ENCODE measurements at regions not wholly inside any gene's neighbourhood (a gene's known extent, or its start where the extent isn't known, plus 50 kb on each side); places are given as distances from the start of the nearest gene placed in this dataset.

GRCh38 chr6:85278466-85279035 lies 171.3 kb upstream of the NT5E start:
- TF ChIP-seq CTCF (IDR thresholded peaks at IDR 0.05 in 2 of 3, conservative IDR thresholded peaks at IDR 0.05 in 1 of 3; ENCODE audit: insufficient read depth in 2 of 3, low read depth in 1 of 3, low read length in 3 of 3) (no peak), E2F8 (IDR thresholded peaks at IDR 0.05; ENCODE audit: low read depth, partially characterized antibody) (no peak), FIP1L1 (IDR thresholded peaks at IDR 0.05; ENCODE audit: low read depth, low read length, poor library complexity, severe bottlenecking) (no peak), CHCHD3 (CRISPR knock-in tag; IDR thresholded peaks at IDR 0.05) (no peak), GTF2B (IDR thresholded peaks at IDR 0.05; ENCODE audit: extremely low read depth, insufficient read length) (no peak), MAX (CRISPR knock-in tag; IDR thresholded peaks at IDR 0.05) (no peak), HOXB6 (CRISPR knock-in tag; IDR thresholded peaks at IDR 0.05; ENCODE audit: borderline replicate concordance) (no peak), SAP30 (IDR thresholded peaks at IDR 0.05; ENCODE audit: borderline replicate concordance, insufficient read depth, low read depth, low read length, poor library complexity, severe bottlenecking) (no peak), KAT2B (IDR thresholded peaks at IDR 0.05; ENCODE audit: low read depth, low read length) (no peak)

Data from K562 (cell line).